Lung (tissue), 12 donors: ENCODE measurements at regions not wholly inside any gene's neighbourhood (a gene's known extent, or its start where the extent isn't known, plus 50 kb on each side); places are given as distances from the start of the nearest gene placed in this dataset.
"Not testable (repeated sequence)": the region's sequence is repeated elsewhere in the genome, so short reads cannot be mapped to it uniquely, and the experiment has no call there.

ENCODE experiments used
- ATAC-seq: fragments of 200-7000 bp; cut with Tn5 transposase; one replicate; pipeline ENCODE4 v1.9.1; 2020; ENCODE audit warnings: moderate number of reproducible peaks; ENCODE audit not compliant: insufficient read depth, low FRiP score
- DNase-seq, 3 donors: peaks; one replicate each; pipeline ENCODE4 v3.0.0-alpha.2; 2013 to 2017
- H3K27ac ChIP-seq, 2 donors: one replicate each; pipeline ENCODE4 v1.5.1; 2013; ENCODE audit warnings: mild to moderate bottlenecking in 2 of 2, moderate library complexity in 2 of 2, control low read depth in 1 of 2, inconsistent platforms in 1 of 2, low read depth in 1 of 2, low read length in 1 of 2
- H3K27me3 ChIP-seq, 3 donors: one replicate each; pipeline ENCODE4 v1.5.1; 2013; ENCODE audit warnings: low read length in 2 of 3; ENCODE audit not compliant: control insufficient read depth in 3 of 3, insufficient read depth in 3 of 3
- H3K36me3 ChIP-seq, 4 donors: one replicate each; pipeline ENCODE4 v1.5.1; 2013; ENCODE audit warnings: low read length in 4 of 4, mild to moderate bottlenecking in 1 of 4, moderate library complexity in 1 of 4; ENCODE audit not compliant: control insufficient read depth in 4 of 4, insufficient read depth in 4 of 4
- H3K4me1 ChIP-seq, 5 donors: one replicate each; pipeline ENCODE4 v1.5.1; 2013; ENCODE audit warnings: low read length in 5 of 5, mild to moderate bottlenecking in 2 of 5, moderate library complexity in 1 of 5; ENCODE audit not compliant: control insufficient read depth in 5 of 5, insufficient read depth in 5 of 5
- H3K4me3 ChIP-seq: one replicate; pipeline ENCODE4 v1.5.1; 2013; ENCODE audit warnings: mild to moderate bottlenecking, control low read depth, moderate library complexity
- H3K9ac ChIP-seq, 2 donors: one replicate each; pipeline ENCODE4 v1.5.1; 2013; ENCODE audit warnings: low read length in 2 of 2, control low read depth in 1 of 2; ENCODE audit not compliant: insufficient read depth in 1 of 2
- H3K9me3 ChIP-seq, 4 donors: one replicate each; pipeline ENCODE4 v1.5.1; 2013; ENCODE audit warnings: low read length in 3 of 4, mild to moderate bottlenecking in 1 of 4, moderate library complexity in 1 of 4; ENCODE audit not compliant: control insufficient read depth in 4 of 4, insufficient read depth in 3 of 4
- CTCF ChIP-seq: IDR thresholded peaks from 2 replicates; pipeline ENCODE4 v1.5.1; 2012; ENCODE audit warnings: mild to moderate bottlenecking; ENCODE audit errors: control extremely low read depth, extremely low read depth
- WGBS, 2 donors: extraction: QIAGEN DNeasy Blood & Tissue Kit; methylation state at CpG; one replicate each; pipeline ENCODE4 v1.1.7; 2013; 5-methylcytosine and 5-hydroxymethylcytosine counted together
- small RNA-seq: library from RNA; depleted of rRNA; stranded (forward); fragments of <200 nt; gene quantifications from one replicate; pipeline ENCODE3, GENCODE V24; 2014; ENCODE audit warnings: low replicate concordance
- donor health status: control.
- donor health status: control.
- donor health status: Bipolar disorder and iron deficiency.
- donor health status: healthy.
- donor health status: DM: yes; HTN: yes; CAD: no.

DNA sequence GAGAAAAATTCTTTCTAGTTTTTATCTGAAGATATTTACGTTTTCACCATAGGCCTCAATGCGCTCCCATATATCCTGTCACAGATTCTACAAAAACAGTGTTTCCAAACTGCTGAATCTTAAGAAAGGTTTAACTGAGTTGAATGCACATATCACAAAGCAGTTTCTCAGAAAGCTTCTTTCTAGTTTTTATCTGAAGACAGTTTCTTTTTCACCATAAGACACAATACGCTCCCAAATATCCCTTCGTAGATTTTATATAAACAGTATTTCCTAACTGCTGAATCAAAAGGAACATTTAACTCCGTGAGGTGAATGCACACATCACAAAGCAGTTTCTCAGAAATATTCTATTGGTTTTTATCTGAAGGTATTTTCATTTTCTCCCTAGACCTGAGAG is 385.5 kb downstream of the ALG10 start:
- no peaks in the 10 kb centered on the region for H3K27me3 ChIP-seq
- no peak for ATAC-seq
- no peak overlapping the region for H3K27ac ChIP-seq
- no peak overlapping the region for H3K9ac ChIP-seq
- H3K36me3 ChIP-seq: no peaks in the 10 kb centered on the region
- 71 to 83% methylated on average over 5 of the region's 5 CpGs for WGBS, 2 donors
- H3K4me1 ChIP-seq: no peaks in the 10 kb centered on the region
- peaks cover 0 to 43% (median 13%) of the 10 kb centered on the region in 4 donors for H3K9me3 ChIP-seq
- H3K4me3 ChIP-seq: no peak overlapping the region
- DNase-seq: no peak
- TF ChIP-seq CTCF: no peak

DNA sequence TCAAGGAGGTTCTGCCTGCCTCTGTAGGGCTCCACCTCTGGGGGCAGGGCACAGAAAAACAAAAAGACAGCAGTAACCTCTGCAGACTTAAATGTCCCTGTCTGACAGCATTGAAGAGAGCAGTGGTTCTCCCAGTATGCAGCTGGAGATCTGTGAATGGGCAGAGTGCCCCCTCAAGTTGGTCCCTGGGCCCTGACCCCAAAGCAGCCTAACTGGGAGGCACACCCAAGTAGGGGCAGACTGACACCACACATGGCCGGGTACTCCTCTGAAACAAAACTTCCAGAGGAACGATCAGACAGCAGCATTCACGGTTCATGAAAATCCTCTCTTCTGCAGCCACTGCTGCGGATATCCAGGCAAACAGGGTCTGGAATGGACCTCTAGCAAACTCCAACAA is 409.2 kb downstream of the ALG10 start:
- not testable (repeated sequence) for H3K27ac ChIP-seq, ATAC-seq, DNase-seq, H3K9ac ChIP-seq, H3K27me3 ChIP-seq, H3K4me3 ChIP-seq, H3K36me3 ChIP-seq, H3K4me1 ChIP-seq
- H3K9me3 ChIP-seq: peaks cover 0 to 10% (median 8%) of the 10 kb centered on the region in 4 donors
- WGBS, 2 donors: 71% methylated on average over 4 of the region's 4 CpGs

Small RNA genes lying in the stretch of these regions (small RNA-seq; reads per million reads assigned to genes)
- 0.25 reads per million, percentile 23 among the genes with 10 or more reads in this experiment for gene RNA5SP357
